Upper lobe of left lung (tissue), 6 donors: ENCODE measurements at regions not wholly inside any gene's neighbourhood (a gene's known extent, or its start where the extent isn't known, plus 50 kb on each side); places are given as distances from the start of the nearest gene placed in this dataset.
A peak's percentile ranks its signal among the peaks of the same experiment; 100 is the strongest.

Experiments used
- ATAC-seq, 2 donors: fragments of 200-7000 bp; cut with Tn5 transposase; one replicate each; pipeline ENCODE4 v1.9.1; 2022; ENCODE audit warnings: mild to moderate bottlenecking in 2 of 2, moderate library complexity in 2 of 2; ENCODE audit not compliant: low FRiP score in 2 of 2
- DNase-seq, 2 donors: peaks; one replicate each; pipeline ENCODE4 v3.0.0-alpha.2; 2019 to 2020
- H3K27ac ChIP-seq, 4 donors: fragments of 200-600 bp; sonication (generic); one replicate each; pipeline ENCODE4 v1.5.1; 2016 to 2019
- H3K27me3 ChIP-seq, 4 donors: fragments of 200-600 bp; sonication (generic); one replicate each; pipeline ENCODE4 v1.5.1; 2017 to 2019
- H3K36me3 ChIP-seq, 4 donors: fragments of 200-600 bp; sonication (generic); one replicate each; pipeline ENCODE4 v1.5.1; 2016 to 2019
- H3K4me1 ChIP-seq, 4 donors: fragments of 200-600 bp; sonication (generic); one replicate each; pipeline ENCODE4 v1.5.1; 2018 to 2019
- H3K4me3 ChIP-seq, 4 donors: fragments of 200-600 bp; sonication (generic); one replicate each; pipeline ENCODE4 v1.5.1; 2017 to 2019; ENCODE audit warnings: mild to moderate bottlenecking in 2 of 4, moderate library complexity in 1 of 4
- H3K9me3 ChIP-seq, 4 donors: fragments of 200-600 bp; sonication (generic); one replicate each; pipeline ENCODE4 v1.5.1; 2018 to 2019
- EP300 ChIP-seq, 4 donors: sonication (generic); formaldehyde crosslinking; IDR thresholded peaks; one replicate each; pipeline ENCODE4 v1.5.1; 2017; ENCODE audit warnings: antibody characterized with exemption in 4 of 4, control low read depth in 2 of 4
- POLR2A ChIP-seq, 4 donors: fragments of 450-650 bp; IDR thresholded peaks; one replicate each; pipeline ENCODE4 v1.5.1; 2016 to 2017; ENCODE audit warnings: antibody characterized with exemption in 4 of 4, mild to moderate bottlenecking in 2 of 4
- POLR2AphosphoS5 ChIP-seq, 2 donors: sonication (generic); formaldehyde crosslinking; IDR thresholded peaks; one replicate each; pipeline ENCODE4 v1.5.1; 2017; ENCODE audit warnings: antibody characterized with exemption in 2 of 2
- WGBS, 2 donors: methylation state at CpG; one replicate each; pipeline ENCODE4 v1.1.5; 2017 to 2018; 5-methylcytosine and 5-hydroxymethylcytosine counted together
- TF ChIP-seq, protein P1 (sequence below), 6 experiments: fragments of 450-650 bp in 4 of 6; fragments of 200-600 bp in 2 of 6; sonication (generic) in 2 of 6; IDR thresholded peaks; one replicate each; pipeline ENCODE4 v1.5.1; 2016 to 2019; ENCODE audit warnings: antibody characterized with exemption in 6 of 6
- donor health status: DM: no; HTN: no; CAD: no; lungs with moderate emphysema.
- donor health status: DM: no; HTN: yes; CAD: no; lungs with severe emphysema.

DNA sequence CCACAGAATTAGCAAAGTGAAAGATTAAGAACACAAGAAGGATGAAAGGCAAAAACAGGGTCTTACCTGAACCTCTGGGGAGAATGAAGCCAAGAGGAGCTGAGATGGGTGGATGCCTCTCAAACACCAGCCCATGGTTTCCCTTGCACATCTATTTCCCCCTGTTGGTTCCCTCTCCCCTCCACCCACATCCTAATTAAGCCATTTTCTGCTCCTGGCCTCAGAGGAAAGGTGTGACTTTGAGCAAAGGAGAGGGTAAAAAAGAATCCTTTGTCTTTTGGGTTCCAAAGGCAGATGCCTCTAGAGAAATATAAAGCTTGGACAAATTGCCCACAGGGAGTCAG is 214.9 kb downstream of the RAP2A start:
- Histone ChIP-seq H3K4me3 (no peak overlapping the region), H3K4me1 (no peaks in the 10 kb centered on the region), H3K27me3 (no peaks in the 10 kb centered on the region), H3K9me3 (no peaks in the 10 kb centered on the region), H3K27ac (no peak overlapping the region), H3K36me3 (no peaks in the 10 kb centered on the region)
- TF ChIP-seq, protein P1, sequence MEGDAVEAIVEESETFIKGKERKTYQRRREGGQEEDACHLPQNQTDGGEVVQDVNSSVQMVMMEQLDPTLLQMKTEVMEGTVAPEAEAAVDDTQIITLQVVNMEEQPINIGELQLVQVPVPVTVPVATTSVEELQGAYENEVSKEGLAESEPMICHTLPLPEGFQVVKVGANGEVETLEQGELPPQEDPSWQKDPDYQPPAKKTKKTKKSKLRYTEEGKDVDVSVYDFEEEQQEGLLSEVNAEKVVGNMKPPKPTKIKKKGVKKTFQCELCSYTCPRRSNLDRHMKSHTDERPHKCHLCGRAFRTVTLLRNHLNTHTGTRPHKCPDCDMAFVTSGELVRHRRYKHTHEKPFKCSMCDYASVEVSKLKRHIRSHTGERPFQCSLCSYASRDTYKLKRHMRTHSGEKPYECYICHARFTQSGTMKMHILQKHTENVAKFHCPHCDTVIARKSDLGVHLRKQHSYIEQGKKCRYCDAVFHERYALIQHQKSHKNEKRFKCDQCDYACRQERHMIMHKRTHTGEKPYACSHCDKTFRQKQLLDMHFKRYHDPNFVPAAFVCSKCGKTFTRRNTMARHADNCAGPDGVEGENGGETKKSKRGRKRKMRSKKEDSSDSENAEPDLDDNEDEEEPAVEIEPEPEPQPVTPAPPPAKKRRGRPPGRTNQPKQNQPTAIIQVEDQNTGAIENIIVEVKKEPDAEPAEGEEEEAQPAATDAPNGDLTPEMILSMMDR (IDR thresholded peaks at IDR 0.05), result no peak
- TF ChIP-seq EP300 (IDR thresholded peaks at IDR 0.05) (no peak), POLR2A (IDR thresholded peaks at IDR 0.05) (no peak), POLR2AphosphoS5 (IDR thresholded peaks at IDR 0.05) (no peak)
- DNase-seq (no peak), ATAC-seq (no peak)

DNA sequence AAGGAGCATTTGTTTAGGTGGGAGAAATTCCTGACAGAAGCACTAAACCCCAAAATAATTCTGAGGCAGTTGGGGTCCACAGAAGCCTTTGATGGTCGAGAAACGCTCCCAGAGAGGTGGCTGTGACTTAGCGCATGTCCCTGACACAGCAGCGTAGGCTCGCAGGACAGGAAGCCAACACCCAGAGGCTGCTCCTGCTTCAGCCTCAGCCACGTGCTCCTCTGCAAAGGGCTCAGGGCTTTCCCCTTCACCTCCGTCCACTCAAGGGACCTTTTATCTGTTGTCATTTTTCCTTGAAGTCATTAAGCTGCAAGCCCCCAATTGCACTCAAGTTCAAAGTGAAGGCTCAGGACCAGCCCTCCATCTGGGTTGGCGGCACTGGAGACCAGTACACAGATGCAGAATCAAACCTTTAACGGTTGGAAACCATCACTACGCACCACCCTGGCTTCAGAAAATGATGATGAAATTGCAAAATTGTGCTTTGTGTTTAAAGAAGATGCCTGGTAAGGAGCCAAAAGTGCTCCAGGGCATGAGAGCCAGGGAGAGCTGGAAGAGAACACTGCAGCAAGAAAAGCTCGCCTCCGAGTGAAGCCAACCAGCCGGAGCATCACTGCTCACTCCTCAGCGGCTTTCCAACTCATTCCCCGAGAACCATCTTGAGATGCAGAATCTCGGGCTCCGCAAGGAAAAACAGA is 219.6 kb downstream of the RAP2A start:
- DNase-seq (peak in 1 of 2 donors; percentile 12), ATAC-seq (peak in 1 of 2 donors; percentile 28)
- no peak overlapping the region for H3K4me3 ChIP-seq
- WGBS, 2 donors, result 64% methylated on average over 17 of the region's 17 CpGs
- TF ChIP-seq POLR2A (IDR thresholded peaks at IDR 0.05) (no peak), POLR2AphosphoS5 (IDR thresholded peaks at IDR 0.05) (peak in 1 of 2 donors; percentile 28)
- H3K9me3 ChIP-seq, result no peaks in the 10 kb centered on the region
- no peaks in the 10 kb centered on the region for H3K36me3 ChIP-seq
- H3K27me3 ChIP-seq, result no peaks in the 10 kb centered on the region
- H3K27ac ChIP-seq, result no peak overlapping the region
- H3K4me1 ChIP-seq, result no peaks in the 10 kb centered on the region

GRCh38 chr13:97654236-97654635 is 220.3 kb downstream of the RAP2A start:
- no peak for ATAC-seq
- H3K27ac ChIP-seq, result no peak overlapping the region
- H3K36me3 ChIP-seq, result no peaks in the 10 kb centered on the region
- H3K27me3 ChIP-seq, result no peaks in the 10 kb centered on the region
- no peaks in the 10 kb centered on the region for H3K9me3 ChIP-seq
- TF ChIP-seq POLR2AphosphoS5 (IDR thresholded peaks at IDR 0.05), result no peak
- no peak for TF ChIP-seq POLR2A (IDR thresholded peaks at IDR 0.05)
- TF ChIP-seq, protein P1 (IDR thresholded peaks at IDR 0.05), result no peak
- TF ChIP-seq EP300 (IDR thresholded peaks at IDR 0.05), result no peak
- no peak for DNase-seq
- H3K4me1 ChIP-seq, result no peaks in the 10 kb centered on the region
- 76 to 86% methylated on average over 5 of the region's 5 CpGs for WGBS, 2 donors
- H3K4me3 ChIP-seq, result no peak overlapping the region

DNA sequence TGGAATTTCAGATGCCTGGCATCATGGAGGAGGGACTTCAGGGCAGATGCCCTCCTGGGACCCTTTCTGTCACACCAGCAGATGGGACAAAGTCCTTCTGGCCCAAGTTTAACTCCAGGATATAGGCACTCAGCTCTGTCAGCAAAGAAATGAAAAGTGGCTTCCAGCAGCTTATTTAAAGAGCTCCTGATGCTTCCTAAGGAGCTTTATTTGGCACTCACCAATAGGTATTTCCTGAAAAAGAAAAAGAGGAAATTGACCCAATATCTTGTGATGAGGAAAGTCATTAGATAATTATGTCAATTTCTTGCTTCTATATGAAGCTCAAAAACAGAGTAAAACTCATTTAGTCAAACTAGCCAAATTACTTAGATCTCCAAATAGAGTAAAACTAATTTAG is 224.6 kb downstream of the RAP2A start:
- TF ChIP-seq POLR2AphosphoS5 (IDR thresholded peaks at IDR 0.05) (no peak), EP300 (IDR thresholded peaks at IDR 0.05) (no peak), POLR2A (IDR thresholded peaks at IDR 0.05) (no peak)
- TF ChIP-seq, protein P1 (IDR thresholded peaks at IDR 0.05), result no peak
- no peak for DNase-seq
- Histone ChIP-seq H3K27me3 (no peaks in the 10 kb centered on the region), H3K36me3 (no peaks in the 10 kb centered on the region), H3K4me1 (no peaks in the 10 kb centered on the region), H3K4me3 (no peak overlapping the region), H3K9me3 (no peaks in the 10 kb centered on the region), H3K27ac (peak overlapping the region in 1 of 4 donors; percentile 15)
- no peak for ATAC-seq

GRCh38 chr13:97659602-97660001 is 225.6 kb downstream of the RAP2A start:
- Histone ChIP-seq H3K27ac (no peak overlapping the region), H3K9me3 (no peaks in the 10 kb centered on the region), H3K4me3 (no peak overlapping the region), H3K27me3 (no peaks in the 10 kb centered on the region), H3K36me3 (no peaks in the 10 kb centered on the region), H3K4me1 (no peaks in the 10 kb centered on the region)
- peak in 1 of 2 donors; percentile 61 for ATAC-seq
- 42 to 45% methylated on average over 4 of the region's 4 CpGs for WGBS, 2 donors
- no peak for TF ChIP-seq EP300 (IDR thresholded peaks at IDR 0.05)
- no peak for DNase-seq

DNA sequence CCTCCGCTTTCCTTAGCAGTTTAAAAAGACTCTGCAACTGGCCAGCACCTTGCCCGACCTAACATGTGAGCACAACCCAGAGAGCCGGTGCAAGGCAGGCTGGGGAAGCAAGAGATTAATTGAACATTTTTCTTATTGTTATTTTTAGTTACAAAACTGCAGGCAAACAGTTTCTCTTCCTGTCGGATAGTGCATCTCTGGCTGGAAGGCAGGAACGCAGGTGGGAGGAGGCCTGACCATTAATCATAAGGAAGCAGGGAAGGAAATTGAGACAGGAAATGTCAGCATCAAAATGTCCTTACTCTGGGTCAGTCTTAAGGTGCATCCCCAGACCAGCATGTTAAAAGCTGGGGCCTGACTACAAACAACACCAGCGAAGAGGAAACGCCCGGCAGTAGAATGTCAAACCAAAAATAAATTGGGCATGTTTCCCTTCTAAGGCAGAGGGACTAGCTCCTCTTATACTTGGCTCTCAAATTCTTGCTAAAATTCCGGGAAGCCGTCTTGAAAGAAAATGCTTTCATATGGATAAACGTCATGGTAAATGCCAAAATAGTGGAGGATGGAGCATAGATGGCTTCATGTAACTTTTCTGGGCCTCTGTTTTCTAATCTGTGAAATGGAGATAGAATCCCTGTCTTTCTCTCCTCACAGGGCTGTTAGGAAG is 226.8 kb downstream of the RAP2A start:
- no peaks in the 10 kb centered on the region for H3K27me3 ChIP-seq
- no peaks in the 10 kb centered on the region for H3K9me3 ChIP-seq

More for the DNA sequence above, 226.8 kb downstream of the RAP2A start:
- WGBS, 2 donors, result 55 to 56% methylated on average over 11 of the region's 11 CpGs
- Histone ChIP-seq H3K27ac (no peak overlapping the region), H3K4me3 (no peak overlapping the region), H3K4me1 (no peaks in the 10 kb centered on the region), H3K36me3 (no peaks in the 10 kb centered on the region)
- no peak for TF ChIP-seq POLR2AphosphoS5 (IDR thresholded peaks at IDR 0.05)
- peak in 1 of 4 donors; percentile 12 for TF ChIP-seq EP300 (IDR thresholded peaks at IDR 0.05)
- ATAC-seq, result no peak
- no peak for DNase-seq
